LNCaP clone FGC (cell line): ENCODE measurements at regions not wholly inside any gene's neighbourhood (a gene's known extent, or its start where the extent isn't known, plus 50 kb on each side); places are given as distances from the start of the nearest gene placed in this dataset.

Experiments
- DNase-seq: peaks from one replicate; pipeline ENCODE4 v3.0.0-alpha.2; 2011; ENCODE audit warnings: low read depth
- H3K4me3 ChIP-seq: 2 replicates; pipeline ENCODE4 v1.5.1; 2011; ENCODE audit warnings: mild to moderate bottlenecking, low read depth, low read length, control low read depth
- CTCF ChIP-seq: IDR thresholded peaks from 2 replicates; pipeline ENCODE4 v1.5.1; 2012; ENCODE audit warnings: mild to moderate bottlenecking; ENCODE audit not compliant: control insufficient read depth, insufficient read depth; ENCODE audit errors: extremely low read depth

GRCh38 chr1:189779034-189779433 is 698.6 kb downstream of the BRINP3 start:
- no peak overlapping the region for H3K4me3 ChIP-seq
- TF ChIP-seq CTCF, result no peak
- DNase-seq, result no peak

- H3K4me3 ChIP-seq, result no peak overlapping the region
- no peak for TF ChIP-seq CTCF
- DNase-seq, result no peak
Measured at GRCh38 chr1:189782295-189782694, 695.4 kb downstream of the BRINP3 start.

GRCh38 chr1:189783456-189783855 is 694.2 kb downstream of the BRINP3 start:
- no peak for DNase-seq

GRCh38 chr1:189786761-189787160 is 690.9 kb downstream of the BRINP3 start:
- DNase-seq, result no peak
- H3K4me3 ChIP-seq, result no peak overlapping the region
- TF ChIP-seq CTCF, result no peak

More at GRCh38 chr1:189783456-189783855, 694.2 kb downstream of the BRINP3 start:
- H3K4me3 ChIP-seq, result no peak overlapping the region
- TF ChIP-seq CTCF, result no peak

GRCh38 chr1:189787201-189787600 is 690.5 kb downstream of the BRINP3 start:
- DNase-seq, result no peak
- H3K4me3 ChIP-seq, result no peak overlapping the region
- TF ChIP-seq CTCF, result no peak

- no peak for TF ChIP-seq CTCF
- no peak for DNase-seq
Measured at GRCh38 chr1:189790335-189790734, 687.3 kb downstream of the BRINP3 start.

DNA sequence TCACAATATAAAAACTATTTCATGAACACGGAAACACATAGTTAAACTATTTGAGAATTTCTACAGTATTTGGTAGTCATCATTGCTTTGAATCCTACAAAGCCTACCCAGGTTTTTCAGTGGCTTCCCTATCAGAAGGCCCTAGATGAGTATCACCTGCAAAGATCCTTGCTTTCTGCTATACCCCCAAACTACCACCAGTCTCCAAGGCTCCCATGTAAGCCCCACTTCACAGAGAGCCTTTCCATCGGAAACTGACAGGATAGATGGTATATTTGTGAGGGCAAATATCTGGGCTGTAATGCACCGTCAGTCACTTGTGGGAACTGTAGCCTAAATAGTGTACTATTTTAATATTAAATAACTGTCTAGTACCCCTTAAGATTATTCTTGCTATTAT is 674.3 kb downstream of the BRINP3 start:
- DNase-seq, result no peak
- TF ChIP-seq CTCF, result no peak
- H3K4me3 ChIP-seq, result no peak overlapping the region

More at GRCh38 chr1:189790335-189790734, 687.3 kb downstream of the BRINP3 start:
- no peak overlapping the region for H3K4me3 ChIP-seq
